GM18499 (cell line): ENCODE measurements at regions not wholly inside any gene's neighbourhood (a gene's known extent, or its start where the extent isn't known, plus 50 kb on each side); places are given as distances from the start of the nearest gene placed in this dataset.
A peak's percentile ranks its signal among the peaks of the same experiment; 100 is the strongest.
"Not testable (repeated sequence)": the region's sequence is repeated elsewhere in the genome, so short reads cannot be mapped to it uniquely, and the experiment has no call there.

Experiments
- ATAC-seq: cut with Tn5 transposase; IDR thresholded peaks from one replicate; pipeline ENCODE4 v1.9.1; 2021; ENCODE audit warnings: moderate number of reproducible peaks; ENCODE audit not compliant: insufficient read depth, unreplicated experiment

DNA sequence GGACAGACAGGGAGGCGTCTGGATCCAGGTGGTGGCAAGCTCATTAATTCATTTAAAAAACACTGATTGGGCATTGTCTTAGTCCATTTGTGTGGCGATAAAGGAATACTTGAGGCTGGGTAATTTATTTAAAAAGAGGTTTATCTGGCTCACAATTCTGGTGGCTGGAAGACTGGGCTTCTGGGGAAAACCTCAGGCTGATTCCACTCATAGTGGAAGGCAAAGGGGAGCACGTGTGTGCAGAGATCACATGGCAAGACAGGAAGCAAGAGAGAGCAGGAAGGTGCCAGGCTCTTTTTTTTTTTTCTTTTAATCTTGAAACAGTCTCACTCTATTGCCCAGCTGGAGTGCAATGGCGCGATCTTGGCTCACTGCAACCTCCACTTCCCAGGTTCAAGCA is 100.2 kb upstream of the METTL14 start:
- ATAC-seq: no peak

DNA sequence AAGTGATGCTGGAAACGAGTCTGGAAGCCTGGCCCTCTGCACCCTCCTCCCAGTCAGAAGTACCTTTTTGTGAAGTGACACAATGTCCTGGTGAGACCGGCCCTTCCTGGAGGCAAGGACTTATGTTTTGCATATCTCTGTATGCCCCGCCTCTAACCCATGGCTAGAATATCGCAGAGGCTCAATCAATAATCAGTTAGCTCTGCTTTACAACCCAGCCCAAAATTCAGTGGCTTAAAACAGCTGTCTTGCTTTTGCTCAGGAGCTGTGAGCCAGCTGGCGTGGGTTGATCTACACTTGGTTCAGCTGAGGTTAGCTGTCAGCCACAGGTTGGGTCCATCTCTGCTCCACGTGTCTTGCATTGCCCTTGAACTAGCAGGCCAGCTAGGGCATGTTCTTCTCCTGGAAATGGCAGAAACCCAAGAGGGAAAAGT is 98.8 kb upstream of the METTL14 start:
- ATAC-seq: no peak

DNA sequence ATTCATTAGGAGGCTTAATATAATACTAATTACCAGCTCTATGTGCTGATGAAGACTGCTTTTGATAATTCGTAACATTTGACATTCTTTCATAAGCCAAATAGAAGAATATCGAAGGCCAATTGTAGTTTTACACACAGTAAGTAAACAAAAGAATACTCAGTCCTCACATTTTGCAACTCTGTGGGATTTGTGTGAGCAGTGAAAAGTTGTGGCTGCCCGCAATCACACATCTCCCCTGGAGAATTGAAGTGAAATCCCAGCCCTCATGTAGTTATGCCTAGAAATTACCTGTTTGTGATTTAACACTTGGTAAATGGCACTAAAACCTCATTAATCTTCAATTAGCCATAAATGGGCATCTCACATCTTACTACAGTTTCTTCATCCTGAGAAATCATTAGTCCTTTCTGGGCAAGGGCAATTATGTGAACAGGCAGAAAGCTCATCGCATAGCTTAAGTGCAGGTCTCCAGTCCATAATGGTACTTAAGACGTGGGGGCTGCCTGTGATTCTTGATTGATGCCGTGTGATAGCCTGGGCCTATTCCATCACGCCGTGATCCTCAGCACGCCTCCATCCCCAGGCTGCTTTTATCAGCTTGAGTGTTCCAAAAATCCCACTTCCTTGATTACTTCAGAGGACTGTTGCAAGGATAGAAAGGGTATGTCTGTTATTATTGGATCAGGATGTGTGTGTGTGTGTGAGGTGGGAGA is 97.9 kb upstream of the METTL14 start:
- no peak for ATAC-seq

DNA sequence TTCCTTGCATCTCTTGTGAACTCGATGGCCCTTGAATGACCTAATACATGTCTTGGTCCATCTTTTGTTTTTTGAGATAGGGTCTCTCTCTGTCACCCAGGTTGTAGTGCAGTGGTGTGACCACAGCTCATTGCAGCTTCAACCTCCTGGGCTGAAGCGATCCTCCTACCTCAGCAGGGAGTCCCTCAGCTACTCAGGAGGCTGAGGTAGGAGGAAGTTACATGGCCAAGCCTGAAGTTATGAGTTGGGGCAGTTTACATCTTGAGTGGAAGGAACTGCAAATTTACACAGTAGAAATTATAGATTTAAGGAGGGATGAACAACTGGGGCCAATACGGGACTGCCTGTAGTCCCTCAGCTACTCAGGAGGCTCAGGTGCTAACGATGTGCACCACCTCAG is 97.2 kb upstream of the METTL14 start:
- no peak for ATAC-seq

DNA sequence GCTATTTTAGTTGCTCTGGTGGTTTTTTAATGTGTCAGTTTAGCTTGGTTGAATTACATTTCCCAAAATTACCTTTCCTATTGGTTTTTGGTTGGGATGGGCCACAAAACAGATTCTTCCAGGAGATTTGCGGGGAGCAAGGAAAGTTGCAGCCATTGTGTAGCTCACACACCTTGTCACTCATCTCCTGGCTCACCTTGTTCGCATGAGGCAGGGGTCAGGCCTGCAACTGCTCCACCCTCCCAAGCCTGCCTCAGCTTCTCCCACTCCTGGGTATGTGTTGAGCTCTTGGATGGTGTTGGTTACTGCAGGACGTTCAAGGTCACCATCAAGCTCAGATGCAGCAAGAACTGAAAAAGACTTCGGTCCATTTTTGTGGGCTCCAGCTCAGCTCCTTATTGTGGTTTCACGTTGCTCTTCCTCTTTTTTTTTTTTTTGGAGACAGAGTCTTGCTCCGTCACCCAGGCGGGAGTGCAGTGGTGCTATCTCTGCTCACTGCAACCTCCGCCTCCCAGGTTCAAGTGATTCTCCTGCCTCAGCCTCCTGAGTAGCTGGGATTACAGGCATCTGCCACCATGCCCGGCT is 95.6 kb upstream of the METTL14 start:
- no peak for ATAC-seq

DNA sequence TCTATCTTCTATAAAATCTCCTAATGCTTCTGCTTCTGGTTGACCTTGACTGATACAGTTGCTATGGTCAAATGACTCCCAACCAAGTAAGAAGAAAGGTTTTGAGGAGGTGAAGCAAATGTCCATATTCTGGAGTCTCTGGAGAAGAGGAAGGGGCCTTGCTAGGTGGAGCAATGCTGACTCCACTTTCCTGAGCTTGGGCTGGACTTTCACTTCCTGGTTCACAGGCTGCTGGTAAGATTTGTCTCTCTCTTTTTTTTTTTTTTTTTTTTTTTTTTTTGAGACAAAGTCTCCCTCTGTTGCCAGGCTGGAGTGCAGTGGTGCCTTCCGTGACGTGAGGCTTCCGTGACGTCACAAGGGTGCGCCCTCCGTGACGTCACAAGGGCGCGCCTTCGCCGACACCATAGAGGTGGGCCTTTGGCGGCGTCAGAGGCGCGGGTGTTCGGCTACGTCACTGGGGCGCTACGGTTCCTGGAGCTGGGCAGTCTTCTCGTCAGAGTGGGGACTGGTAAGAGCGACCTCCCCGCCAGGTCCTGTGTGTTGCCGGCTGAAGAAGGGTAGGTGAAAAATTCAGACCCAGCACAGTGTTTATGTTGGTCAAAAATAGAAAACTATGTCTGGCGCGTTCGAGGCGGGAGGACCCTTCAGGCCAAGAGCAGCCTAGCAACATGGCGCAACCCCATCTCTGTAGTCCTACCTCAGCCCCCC is 93.7 kb upstream of the METTL14 start:
- peak; percentile 96 for ATAC-seq

DNA sequence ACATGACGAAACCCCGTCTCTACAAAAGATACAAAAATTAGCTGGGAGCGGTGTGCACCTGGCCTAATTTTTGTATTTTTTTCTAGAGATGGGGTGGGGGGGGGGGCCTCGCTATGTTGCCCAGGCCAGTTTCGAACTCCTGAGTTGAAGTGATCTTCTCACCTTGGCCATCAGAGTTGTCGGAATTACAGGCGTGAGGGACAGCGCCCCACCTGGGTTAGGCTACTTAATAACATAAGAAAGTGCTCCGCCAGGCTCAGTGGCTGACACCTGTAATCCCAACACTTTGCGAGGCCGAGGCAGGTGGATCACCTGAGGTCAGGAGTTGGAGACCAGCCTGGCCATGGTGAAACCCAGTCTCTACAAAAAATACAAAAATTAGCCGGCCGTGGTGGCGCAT is 92.9 kb upstream of the METTL14 start:
- not testable (repeated sequence) for ATAC-seq

DNA sequence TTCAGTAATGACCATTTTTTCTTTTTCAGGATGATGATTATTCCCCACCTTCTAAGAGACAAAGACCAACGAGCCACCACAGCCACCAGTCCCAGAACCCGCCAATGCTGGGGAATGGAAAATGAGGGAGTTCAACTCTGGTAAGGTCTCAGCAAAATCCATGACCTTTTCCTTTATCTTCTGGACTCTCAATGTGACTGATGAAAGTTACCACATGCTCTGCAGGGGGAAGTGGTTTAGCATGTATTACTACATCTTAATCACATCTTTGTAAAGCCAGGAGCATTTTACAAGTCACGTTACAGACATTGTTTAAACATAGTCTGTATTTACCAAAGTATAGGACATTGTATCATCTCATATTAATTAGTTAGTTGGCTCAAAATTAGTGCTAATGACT is 89.3 kb upstream of the METTL14 start:
- ATAC-seq: not testable (repeated sequence)

DNA sequence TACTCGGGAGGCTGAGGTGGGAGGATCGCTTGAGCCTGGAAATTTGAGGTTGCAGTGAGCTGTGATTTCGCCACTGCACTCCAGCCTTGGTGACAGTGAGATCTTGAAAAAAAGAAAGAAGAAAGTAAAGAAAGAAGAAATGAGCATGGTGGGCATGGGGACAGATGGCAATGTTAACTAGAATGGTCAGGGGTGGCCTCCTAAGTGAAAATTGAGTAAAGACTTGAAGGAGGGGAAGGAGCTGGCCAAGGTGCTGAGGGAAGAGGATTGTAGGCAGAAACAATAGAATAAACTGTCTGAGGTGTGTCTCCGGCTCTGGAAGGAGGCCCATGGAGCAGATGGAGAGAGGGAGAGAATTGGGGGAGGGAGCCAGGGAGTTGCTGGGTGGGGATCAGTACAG is 60.1 kb upstream of the METTL14 start:
- ATAC-seq: not testable (repeated sequence)

DNA sequence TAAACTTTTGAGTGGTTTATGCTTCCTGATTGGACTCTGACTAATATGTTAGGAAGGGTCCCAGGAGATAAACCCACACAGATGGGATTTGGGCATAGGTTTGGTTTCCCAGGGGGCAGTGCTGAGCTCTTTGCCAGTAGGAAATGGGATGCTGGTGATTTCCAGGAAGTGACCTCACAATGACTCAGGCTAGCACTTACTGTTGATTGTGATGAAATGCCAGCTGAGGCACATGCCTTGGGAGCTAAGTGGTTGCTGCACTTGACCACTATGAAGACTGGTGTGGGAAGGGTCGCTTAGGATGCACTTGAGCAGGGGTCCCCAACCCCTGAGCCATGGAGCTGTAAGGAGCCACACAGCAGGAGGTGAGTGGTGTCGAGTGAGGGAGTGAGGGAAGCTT is 55.5 kb upstream of the METTL14 start:
- not testable (repeated sequence) for ATAC-seq

DNA sequence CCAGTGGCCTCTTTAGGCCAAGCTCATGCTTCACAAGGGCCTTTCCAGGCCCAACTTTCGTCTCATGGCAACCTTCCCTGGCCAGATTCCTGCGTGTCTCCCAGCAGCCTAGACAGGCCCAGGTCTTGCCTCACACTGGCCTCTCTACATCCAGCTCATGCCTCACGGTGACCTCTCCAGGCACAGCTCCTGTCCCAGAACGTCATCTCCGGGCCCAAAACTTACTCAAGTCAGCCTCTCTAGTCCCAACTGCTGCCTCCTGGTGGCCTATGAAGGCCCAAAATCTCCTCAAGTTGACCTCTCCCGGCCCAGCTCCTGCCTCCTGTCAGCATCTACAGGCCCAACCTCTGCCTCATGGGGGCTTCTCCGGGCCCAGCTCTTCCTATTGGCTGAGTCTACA is 54.3 kb upstream of the METTL14 start:
- not testable (repeated sequence) for ATAC-seq

DNA sequence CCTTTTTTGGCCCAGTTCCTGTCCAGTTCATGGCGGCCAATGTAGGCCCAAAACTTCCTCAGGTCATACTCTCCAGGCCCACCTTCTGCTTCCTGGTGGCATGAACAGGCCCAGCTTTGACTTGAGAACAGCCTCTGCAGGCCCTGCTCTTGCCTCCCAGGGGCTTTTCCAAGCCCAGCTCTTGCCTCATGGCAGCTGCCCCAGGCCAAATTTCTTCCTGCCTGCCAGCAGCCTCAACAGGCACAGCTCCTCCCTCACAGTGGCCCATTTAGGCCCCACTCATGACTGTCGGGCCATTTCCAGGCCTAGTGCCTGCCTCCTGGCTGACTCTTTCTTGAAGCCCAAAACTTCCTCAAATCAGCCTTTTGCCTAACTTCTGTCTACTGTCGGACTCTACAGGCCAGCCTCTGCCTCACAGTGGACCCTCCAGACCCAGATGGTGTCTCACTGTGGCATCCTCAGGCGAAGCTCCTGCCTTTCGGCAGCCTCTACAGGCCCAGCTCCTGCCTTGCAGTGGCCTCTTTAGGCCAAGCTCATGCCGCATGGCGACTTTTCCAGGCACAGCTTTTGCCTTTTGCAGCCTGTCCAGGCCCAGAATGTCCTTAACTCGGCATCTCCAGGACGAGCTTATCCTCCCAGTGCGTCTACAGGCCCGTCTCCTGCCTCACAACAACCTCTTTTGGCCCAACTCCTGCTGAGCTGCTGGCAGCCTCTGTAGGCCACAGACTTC is 53.7 kb upstream of the METTL14 start:
- not testable (repeated sequence) for ATAC-seq

DNA sequence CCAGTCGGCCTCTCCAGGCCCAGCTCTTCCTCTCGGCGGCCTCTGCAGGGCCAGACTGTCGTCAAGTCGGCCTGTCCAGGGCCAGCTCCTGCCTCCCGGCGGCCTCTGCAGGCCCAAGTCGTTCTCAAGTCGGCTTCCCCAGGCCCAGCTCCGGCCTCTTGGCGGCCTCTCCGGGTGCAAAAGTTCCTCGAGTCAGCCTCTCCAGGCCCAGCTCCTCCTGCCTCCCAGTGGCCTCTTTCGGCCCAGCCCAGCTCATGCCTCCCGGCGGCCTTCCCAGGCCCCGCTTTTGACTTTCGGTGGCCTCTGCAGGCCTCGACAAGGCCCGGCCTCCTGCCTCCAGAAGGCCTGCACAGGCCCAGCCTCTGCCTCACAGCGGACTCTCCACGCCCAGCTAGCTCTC is 51.7 kb upstream of the METTL14 start:
- not testable (repeated sequence) for ATAC-seq

DNA sequence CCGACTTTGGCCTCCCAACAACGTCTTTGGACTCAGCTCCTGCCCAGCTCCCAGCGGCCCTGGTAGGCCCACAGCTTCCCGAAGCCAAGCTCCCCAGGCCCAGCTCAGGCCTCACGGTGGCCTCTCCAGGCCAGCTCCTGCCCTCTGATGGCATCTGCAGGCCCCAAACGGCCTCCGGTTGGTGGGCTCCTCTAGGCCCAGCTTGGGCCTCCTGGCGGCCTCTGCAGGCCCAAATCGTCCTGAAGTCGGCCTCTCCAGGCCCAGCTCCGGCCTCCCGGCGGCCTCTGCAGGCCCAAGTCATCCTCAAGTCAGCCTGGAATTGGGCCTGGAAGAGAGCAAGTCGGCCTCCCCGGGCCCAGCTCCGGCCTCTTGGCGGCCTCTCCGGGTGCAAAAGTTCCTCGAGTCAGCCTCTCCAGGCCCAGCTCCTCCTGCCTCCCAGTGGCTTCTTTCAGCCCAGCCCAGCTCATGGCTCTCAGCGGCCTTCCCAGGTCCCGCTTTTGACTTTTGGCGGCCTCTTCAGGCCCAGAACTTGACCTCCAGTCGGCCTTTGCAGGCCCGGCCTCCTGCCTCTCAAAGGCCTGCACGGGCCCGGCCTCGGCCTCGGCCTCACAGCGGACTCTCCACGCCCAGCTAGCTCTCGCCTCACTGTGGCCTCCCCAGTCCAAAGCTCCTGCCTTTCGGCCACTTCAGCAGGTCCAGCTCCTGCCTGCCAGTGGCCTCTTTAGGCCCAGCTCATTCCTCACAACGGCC is 50.9 kb upstream of the METTL14 start:
- not testable (repeated sequence) for ATAC-seq
